ENCODE measurements at regions not wholly inside any gene's neighbourhood (a gene's known extent, or its start where the extent isn't known, plus 50 kb on each side); places are given as distances from the start of the nearest gene placed in this dataset.

DNA sequence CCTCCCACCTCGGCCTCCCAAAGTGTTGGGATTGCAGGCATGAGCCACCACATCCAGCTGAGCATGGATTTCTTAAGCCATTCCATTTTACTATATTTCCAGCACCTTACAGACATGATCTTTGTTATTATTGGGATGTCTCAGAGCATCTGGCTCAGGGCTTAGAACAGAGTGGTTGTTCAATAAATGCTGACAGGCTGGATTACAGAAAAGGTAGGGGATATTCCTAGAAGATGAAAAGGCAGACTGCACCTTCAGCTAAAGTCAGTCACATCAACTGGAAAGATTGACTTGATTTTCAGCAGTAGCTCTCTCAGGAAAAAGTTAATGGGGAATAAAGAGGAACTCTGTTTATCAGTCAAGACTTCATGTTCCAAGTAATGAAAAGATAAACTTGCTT lies 360.3 kb upstream of the ERCC4 start:
- no peak for DNase-seq
- H3K9me3 ChIP-seq, result no peaks in the 10 kb centered on the region
- intact Hi-C loops (cut with DNase I; ENCODE audit: low total_unique reads), result no loop called here
- no peak overlapping the region for H3K27ac ChIP-seq
- H3K4me1 ChIP-seq, result no peaks in the 10 kb centered on the region
- TF ChIP-seq EP300 (IDR thresholded peaks at IDR 0.05) (no peak), POLR2AphosphoS5 (IDR thresholded peaks at IDR 0.05) (no peak), POLR2A (IDR thresholded peaks at IDR 0.05) (no peak)
- TF ChIP-seq, protein P1, sequence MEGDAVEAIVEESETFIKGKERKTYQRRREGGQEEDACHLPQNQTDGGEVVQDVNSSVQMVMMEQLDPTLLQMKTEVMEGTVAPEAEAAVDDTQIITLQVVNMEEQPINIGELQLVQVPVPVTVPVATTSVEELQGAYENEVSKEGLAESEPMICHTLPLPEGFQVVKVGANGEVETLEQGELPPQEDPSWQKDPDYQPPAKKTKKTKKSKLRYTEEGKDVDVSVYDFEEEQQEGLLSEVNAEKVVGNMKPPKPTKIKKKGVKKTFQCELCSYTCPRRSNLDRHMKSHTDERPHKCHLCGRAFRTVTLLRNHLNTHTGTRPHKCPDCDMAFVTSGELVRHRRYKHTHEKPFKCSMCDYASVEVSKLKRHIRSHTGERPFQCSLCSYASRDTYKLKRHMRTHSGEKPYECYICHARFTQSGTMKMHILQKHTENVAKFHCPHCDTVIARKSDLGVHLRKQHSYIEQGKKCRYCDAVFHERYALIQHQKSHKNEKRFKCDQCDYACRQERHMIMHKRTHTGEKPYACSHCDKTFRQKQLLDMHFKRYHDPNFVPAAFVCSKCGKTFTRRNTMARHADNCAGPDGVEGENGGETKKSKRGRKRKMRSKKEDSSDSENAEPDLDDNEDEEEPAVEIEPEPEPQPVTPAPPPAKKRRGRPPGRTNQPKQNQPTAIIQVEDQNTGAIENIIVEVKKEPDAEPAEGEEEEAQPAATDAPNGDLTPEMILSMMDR (IDR thresholded peaks at IDR 0.05), result no peak
- H3K36me3 ChIP-seq, result no peaks in the 10 kb centered on the region
- H3K4me3 ChIP-seq, result no peak overlapping the region
- WGBS, 5 donors, result 46 to 67% (median 57%) methylated on average over 1 of the region's 1 CpG
- H3K27me3 ChIP-seq, result peaks cover 0 to 14% (median 0%) of the 10 kb centered on the region in 3 donors

DNA sequence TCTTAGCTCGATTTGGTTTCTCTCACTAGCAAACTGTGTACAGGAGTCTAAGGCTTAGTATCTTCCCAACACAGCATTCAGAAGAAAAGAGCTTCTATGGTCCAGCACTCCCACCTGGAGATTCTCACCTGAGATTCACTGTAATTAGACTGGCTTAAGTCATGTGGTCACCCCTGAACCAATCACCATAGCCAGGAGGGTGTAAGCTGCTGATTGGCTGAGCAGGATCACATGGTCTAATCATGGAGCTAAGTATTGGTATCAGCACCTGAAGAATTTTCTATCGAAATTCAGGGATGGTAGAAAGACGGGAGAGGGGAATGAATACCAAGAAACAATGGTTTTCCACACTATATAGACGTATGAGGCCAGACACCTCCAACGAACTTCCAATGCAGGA lies 359.8 kb upstream of the ERCC4 start:
- no peak for DNase-seq
- 70 to 84% (median 80%) methylated on average over 5 of the region's 5 CpGs for WGBS, 5 donors
- Histone ChIP-seq H3K9me3 (no peaks in the 10 kb centered on the region), H3K27ac (no peak overlapping the region), H3K27me3 (peaks cover 0 to 12% (median 0%) of the 10 kb centered on the region in 3 donors), H3K4me3 (no peak overlapping the region), H3K36me3 (no peaks in the 10 kb centered on the region), H3K4me1 (no peaks in the 10 kb centered on the region)
- no peak for TF ChIP-seq POLR2AphosphoS5 (IDR thresholded peaks at IDR 0.05)
- no peak for TF ChIP-seq EP300 (IDR thresholded peaks at IDR 0.05)
- TF ChIP-seq, protein P1 (IDR thresholded peaks at IDR 0.05), result no peak
- no peak for TF ChIP-seq POLR2A (IDR thresholded peaks at IDR 0.05)
- intact Hi-C loops (cut with DNase I; ENCODE audit: low total_unique reads), result no loop called here

DNA sequence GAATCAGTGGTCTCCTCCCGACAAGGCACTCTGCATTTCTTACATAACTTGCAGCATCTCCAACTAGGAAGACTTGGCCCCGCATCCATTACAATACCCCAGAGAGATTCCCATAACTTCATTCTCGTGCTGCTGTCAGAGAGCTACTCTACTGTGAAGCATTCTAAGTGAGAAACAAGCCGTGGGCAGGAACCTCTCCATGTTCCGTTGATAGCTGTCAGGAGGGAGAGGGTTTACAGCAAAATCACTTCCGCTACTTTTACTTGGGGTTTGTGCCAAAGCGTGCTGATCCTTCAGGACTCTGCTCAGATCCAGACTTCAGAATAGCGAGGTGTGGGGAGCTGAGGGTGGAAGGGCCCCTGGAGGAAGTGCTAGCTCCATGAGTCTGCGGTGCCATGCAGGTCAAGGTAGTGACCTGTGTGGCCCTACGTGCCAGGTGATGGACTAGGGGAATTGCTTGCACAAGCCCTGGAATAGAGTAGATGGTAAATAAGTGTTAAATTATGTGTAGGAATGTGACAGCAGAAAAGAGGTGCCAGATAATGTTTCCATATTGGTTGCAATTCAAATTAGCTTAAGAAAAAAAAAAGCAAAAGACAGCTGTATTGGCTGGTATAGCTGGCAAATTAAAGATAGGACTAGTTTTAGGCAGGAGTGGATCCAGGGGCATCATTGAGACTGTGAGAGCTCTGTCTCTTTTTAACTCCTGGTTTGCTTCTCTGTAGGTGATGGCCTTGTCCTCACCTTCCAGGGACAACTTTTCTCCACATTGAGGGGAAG lies 358.5 kb upstream of the ERCC4 start:
- H3K4me3 ChIP-seq, result no peak overlapping the region
- H3K36me3 ChIP-seq, result no peaks in the 10 kb centered on the region
- TF ChIP-seq POLR2A (IDR thresholded peaks at IDR 0.05) (no peak), EP300 (IDR thresholded peaks at IDR 0.05) (no peak), POLR2AphosphoS5 (IDR thresholded peaks at IDR 0.05) (no peak)
- TF ChIP-seq, protein P1 (IDR thresholded peaks at IDR 0.05), result no peak
- 65 to 81% (median 74%) methylated on average over 10 of the region's 10 CpGs for WGBS, 5 donors
- peak in 1 of 2 donors; percentile 6 for DNase-seq
- intact Hi-C loops (cut with DNase I; ENCODE audit: low total_unique reads), result no loop called here
- H3K9me3 ChIP-seq, result no peaks in the 10 kb centered on the region
- no peak overlapping the region for H3K27ac ChIP-seq
- no peaks in the 10 kb centered on the region for H3K4me1 ChIP-seq
- peaks cover 0 to 3% (median 0%) of the 10 kb centered on the region in 3 donors for H3K27me3 ChIP-seq

DNA sequence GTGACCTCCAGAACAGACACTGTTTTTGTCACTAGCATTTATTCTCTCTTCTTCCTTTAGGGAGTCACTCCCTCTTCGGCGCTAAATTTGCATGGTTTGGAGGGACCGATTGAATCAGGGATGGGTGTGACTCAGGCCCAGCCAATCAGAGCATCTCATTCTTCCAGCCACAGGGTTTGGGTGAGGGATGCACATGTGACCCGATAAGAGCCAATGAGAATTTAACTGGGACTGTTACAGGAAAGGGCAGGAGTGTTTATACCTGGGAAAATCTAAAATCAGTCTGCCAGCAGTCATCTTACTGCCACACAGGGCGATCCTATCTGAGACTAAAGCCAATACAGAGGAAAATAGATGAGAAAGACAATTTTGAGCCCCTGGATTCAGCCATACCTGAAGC lies 351.2 kb upstream of the ERCC4 start:
- no peak for DNase-seq
- TF ChIP-seq, protein P1 (IDR thresholded peaks at IDR 0.05), result no peak
- TF ChIP-seq POLR2A (IDR thresholded peaks at IDR 0.05) (no peak), EP300 (IDR thresholded peaks at IDR 0.05) (no peak), POLR2AphosphoS5 (IDR thresholded peaks at IDR 0.05) (no peak)
- WGBS, 5 donors, result 90 to 93% (median 93%) methylated on average over 5 of the region's 5 CpGs
- Histone ChIP-seq H3K36me3 (no peaks in the 10 kb centered on the region), H3K27ac (no peak overlapping the region), H3K9me3 (no peaks in the 10 kb centered on the region), H3K4me3 (no peak overlapping the region), H3K27me3 (no peaks in the 10 kb centered on the region), H3K4me1 (no peaks in the 10 kb centered on the region)
- intact Hi-C loops (cut with DNase I; ENCODE audit: low total_unique reads), result no loop called here

All from stomach (tissue), 8 donors.